SU-DHL-6 (cell line): ENCODE measurements at regions not wholly inside any gene's neighbourhood (a gene's known extent, or its start where the extent isn't known, plus 50 kb on each side); places are given as distances from the start of the nearest gene placed in this dataset.

ENCODE experiments used
- H2AFZ ChIP-seq: fragments of 200-600 bp; sonication (generic); 2 replicates; pipeline ENCODE4 v1.6.1; 2014; ENCODE audit warnings: low read depth, mild to moderate bottlenecking, moderate library complexity, mixed read lengths, antibody characterized with exemption, low read length; ENCODE audit not compliant: severe bottlenecking
- H3F3A ChIP-seq: fragments of 200-600 bp; shearing (Covaris generic); 2 replicates; pipeline ENCODE4 v1.6.0; 2016; ENCODE audit warnings: antibody characterized with exemption, mild to moderate bottlenecking; ENCODE audit not compliant: insufficient read depth
- H3K27ac ChIP-seq: fragments of 200-600 bp; sonication (generic); 2 replicates; pipeline ENCODE4 v1.5.1; 2016; ENCODE audit warnings: low read depth, mild to moderate bottlenecking, low read length, moderate library complexity, mixed read lengths
- H3K27me3 ChIP-seq: fragments of 200-600 bp; sonication (generic), shearing (Covaris generic); 2 replicates; pipeline ENCODE4 v1.6.0; 2014; ENCODE audit warnings: mild to moderate bottlenecking, low read length
- H3K36me3 ChIP-seq: fragments of 200-600 bp; sonication (generic); 2 replicates; pipeline ENCODE4 v1.6.1; 2014; ENCODE audit warnings: mild to moderate bottlenecking, low read length, mixed read lengths
- H3K4me2 ChIP-seq: fragments of 300-600, 200-600 bp; shearing (Covaris generic), sonication (generic); 2 replicates; pipeline ENCODE4 v1.6.0; 2014; ENCODE audit warnings: low read length, low read depth, mild to moderate bottlenecking; ENCODE audit not compliant: poor library complexity, severe bottlenecking
- H3K4me3 ChIP-seq: fragments of 200-600 bp; sonication (generic); 2 replicates; pipeline ENCODE4 v1.5.1; 2014; ENCODE audit warnings: antibody characterized with exemption, low read length, mild to moderate bottlenecking, mixed read lengths; ENCODE audit not compliant: insufficient read depth, poor library complexity, severe bottlenecking
- H3K79me2 ChIP-seq: fragments of 200-600 bp; sonication (generic); 2 replicates; pipeline ENCODE4 v1.6.1; 2014; ENCODE audit warnings: mild to moderate bottlenecking, low read length, moderate library complexity; ENCODE audit not compliant: insufficient read depth
- H3K9ac ChIP-seq: fragments of 200-600 bp; sonication (generic); 2 replicates; pipeline ENCODE4 v1.7.0; 2014; ENCODE audit warnings: mild to moderate bottlenecking, low read length
- H3K9me2 ChIP-seq: fragments of 200-600 bp; sonication (generic); replicated peaks from 2 replicates; pipeline ENCODE4 v1.6.1; 2014; ENCODE audit warnings: low read length; ENCODE audit not compliant: insufficient read depth
- H3K9me3 ChIP-seq: fragments of 200-600 bp; sonication (generic); 2 replicates; pipeline ENCODE4 v1.6.1; 2014; ENCODE audit warnings: low read length, mixed read lengths; ENCODE audit not compliant: insufficient read depth
- H4K20me1 ChIP-seq: fragments of 200-600 bp; sonication (generic); 2 replicates; pipeline ENCODE4 v1.6.1; 2014; ENCODE audit warnings: low read depth, mild to moderate bottlenecking, antibody characterized with exemption, low read length, moderate library complexity, mixed read lengths
- EZH2phosphoT487 ChIP-seq: fragments of 200-600 bp; sonication (generic), shearing (Covaris generic); conservative IDR thresholded peaks from 2 replicates; pipeline ENCODE4 v1.6.1; 2018; ENCODE audit warnings: mild to moderate bottlenecking, antibody characterized with exemption, low read length, moderate library complexity, mixed read lengths
- TF ChIP-seq, protein P1 (sequence below): fragments of 200-600 bp; sonication (generic); IDR thresholded peaks from one replicate; pipeline ENCODE4 v1.5.1; 2017; ENCODE audit warnings: antibody characterized with exemption, mild to moderate bottlenecking, low read length, moderate library complexity; ENCODE audit not compliant: insufficient read depth, poor library complexity, severe bottlenecking

GRCh38 chr1:187280031-187280430, 451.3 kb downstream of the PLA2G4A start:
- H3K9me3 ChIP-seq = no peaks in the 10 kb centered on the region
- H3K27ac ChIP-seq = no peak overlapping the region
- H3K4me2 ChIP-seq = no peak overlapping the region
- no peak for TF ChIP-seq EZH2phosphoT487
- TF ChIP-seq, protein P1, sequence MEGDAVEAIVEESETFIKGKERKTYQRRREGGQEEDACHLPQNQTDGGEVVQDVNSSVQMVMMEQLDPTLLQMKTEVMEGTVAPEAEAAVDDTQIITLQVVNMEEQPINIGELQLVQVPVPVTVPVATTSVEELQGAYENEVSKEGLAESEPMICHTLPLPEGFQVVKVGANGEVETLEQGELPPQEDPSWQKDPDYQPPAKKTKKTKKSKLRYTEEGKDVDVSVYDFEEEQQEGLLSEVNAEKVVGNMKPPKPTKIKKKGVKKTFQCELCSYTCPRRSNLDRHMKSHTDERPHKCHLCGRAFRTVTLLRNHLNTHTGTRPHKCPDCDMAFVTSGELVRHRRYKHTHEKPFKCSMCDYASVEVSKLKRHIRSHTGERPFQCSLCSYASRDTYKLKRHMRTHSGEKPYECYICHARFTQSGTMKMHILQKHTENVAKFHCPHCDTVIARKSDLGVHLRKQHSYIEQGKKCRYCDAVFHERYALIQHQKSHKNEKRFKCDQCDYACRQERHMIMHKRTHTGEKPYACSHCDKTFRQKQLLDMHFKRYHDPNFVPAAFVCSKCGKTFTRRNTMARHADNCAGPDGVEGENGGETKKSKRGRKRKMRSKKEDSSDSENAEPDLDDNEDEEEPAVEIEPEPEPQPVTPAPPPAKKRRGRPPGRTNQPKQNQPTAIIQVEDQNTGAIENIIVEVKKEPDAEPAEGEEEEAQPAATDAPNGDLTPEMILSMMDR = no peak
- no peaks in the 10 kb centered on the region for H3K36me3 ChIP-seq
- H3K9ac ChIP-seq = no peak overlapping the region
- no peaks in the 10 kb centered on the region for H4K20me1 ChIP-seq
- H3F3A ChIP-seq = no peaks in the 10 kb centered on the region
- no peaks in the 10 kb centered on the region for H3K9me2 ChIP-seq
- H3K4me3 ChIP-seq = no peak overlapping the region
- no peaks in the 10 kb centered on the region for H3K79me2 ChIP-seq
- no peaks in the 10 kb centered on the region for H3K27me3 ChIP-seq
- no peak overlapping the region for H2AFZ ChIP-seq

GRCh38 chr1:187281085-187281484, 452.3 kb downstream of the PLA2G4A start:
- Histone ChIP-seq H3K9me2 (no peaks in the 10 kb centered on the region), H3K9me3 (no peaks in the 10 kb centered on the region), H3K4me3 (no peak overlapping the region), H3K27ac (no peak overlapping the region), H3K36me3 (no peaks in the 10 kb centered on the region), H2AFZ (no peak overlapping the region), H3K4me2 (no peak overlapping the region), H3K9ac (no peak overlapping the region), H4K20me1 (no peaks in the 10 kb centered on the region), H3K27me3 (no peaks in the 10 kb centered on the region), H3F3A (no peaks in the 10 kb centered on the region), H3K79me2 (no peaks in the 10 kb centered on the region)
- TF ChIP-seq EZH2phosphoT487 = no peak
- TF ChIP-seq, protein P1 = no peak

GRCh38 chr1:187283984-187284383, 455.2 kb downstream of the PLA2G4A start:
- H3K4me3 ChIP-seq = no peak overlapping the region
- H3K36me3 ChIP-seq = no peaks in the 10 kb centered on the region
- no peak overlapping the region for H3K27ac ChIP-seq
- no peaks in the 10 kb centered on the region for H4K20me1 ChIP-seq
- H3K4me2 ChIP-seq = no peak overlapping the region
- H3K9me2 ChIP-seq = no peaks in the 10 kb centered on the region
- H3K79me2 ChIP-seq = no peaks in the 10 kb centered on the region
- H3K9ac ChIP-seq = no peak overlapping the region
- H3K27me3 ChIP-seq = no peaks in the 10 kb centered on the region
- H3F3A ChIP-seq = no peaks in the 10 kb centered on the region
- TF ChIP-seq, protein P1 = no peak
- no peak for TF ChIP-seq EZH2phosphoT487
- H2AFZ ChIP-seq = no peak overlapping the region
- no peaks in the 10 kb centered on the region for H3K9me3 ChIP-seq
